Activated CD8-positive, alpha-beta memory T cell treated with anti-CD3 and anti-CD28 coated beads, Interleukin-2, amount 50 U/mL, for 1 hour (primary cell): ENCODE measurements at regions not wholly inside any gene's neighbourhood (a gene's known extent, or its start where the extent isn't known, plus 50 kb on each side); places are given as distances from the start of the nearest gene placed in this dataset.
"Not testable (repeated sequence)": the region's sequence is repeated elsewhere in the genome, so short reads cannot be mapped to it uniquely, and the experiment has no call there.

Source experiments
- DNase-seq: peaks from one replicate; pipeline ENCODE4 v3.0.0-alpha.2; 2020; ENCODE audit errors: extremely low read depth

DNA sequence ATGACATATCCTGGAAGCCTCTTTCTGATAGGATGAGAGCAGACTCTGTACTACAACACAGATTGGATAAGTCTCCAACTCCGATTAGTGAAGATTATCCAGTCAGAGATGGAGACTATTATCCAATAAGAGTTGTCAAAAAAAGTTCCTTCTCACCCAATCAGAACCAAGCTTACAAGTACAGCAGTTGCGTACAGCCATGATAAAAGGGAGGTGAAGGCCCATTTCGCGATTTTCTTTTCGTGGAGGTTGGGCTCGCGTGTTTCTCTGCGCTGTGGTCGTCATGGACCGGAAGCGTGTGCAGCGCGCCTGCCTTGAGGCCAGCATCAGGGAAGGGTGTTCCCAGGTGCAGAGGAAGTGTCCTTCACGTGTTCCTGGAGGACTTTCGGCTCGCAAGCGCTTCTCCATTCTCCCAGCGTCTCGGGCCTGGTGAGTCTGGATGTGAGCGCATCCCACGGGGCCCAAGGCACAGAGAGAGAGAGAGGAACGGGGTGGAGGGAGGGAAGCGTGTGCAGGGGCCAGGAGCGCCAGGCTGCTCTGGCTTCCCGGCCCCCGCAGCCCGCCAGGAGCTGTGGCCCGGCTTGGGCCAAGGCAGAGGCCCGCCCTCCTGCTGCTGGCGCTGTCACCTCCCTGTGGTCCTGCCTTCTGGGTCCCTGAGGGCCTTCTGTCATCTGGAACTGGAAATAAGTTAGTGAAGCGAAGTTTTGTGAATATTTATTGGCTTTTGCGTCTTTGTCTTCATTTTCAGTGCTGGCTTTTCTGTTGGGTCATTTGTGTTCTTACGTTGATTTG is 53.9 kb downstream of the CDRT15L2 start:
- not testable (repeated sequence) for DNase-seq

DNA sequence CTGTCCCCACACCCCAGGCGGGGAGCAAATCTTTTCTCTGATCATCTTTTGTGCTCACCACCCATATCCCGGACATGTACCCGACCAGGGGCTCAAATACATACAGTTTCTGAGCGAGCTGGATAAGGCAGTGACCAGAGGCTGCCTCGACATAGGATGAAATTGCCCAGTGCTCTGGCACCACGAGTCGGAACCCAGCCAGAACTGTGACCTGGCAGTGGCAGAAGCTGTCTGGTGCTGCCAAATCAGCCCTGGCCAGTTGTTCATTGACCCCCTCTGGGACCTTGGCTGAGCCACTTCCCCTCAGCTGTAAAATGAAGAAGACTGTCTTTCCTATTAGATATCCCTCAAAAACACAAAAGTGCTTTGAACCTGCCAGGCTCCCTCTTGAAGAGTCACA is 60.6 kb downstream of the CDRT15L2 start:
- not testable (repeated sequence) for DNase-seq

DNA sequence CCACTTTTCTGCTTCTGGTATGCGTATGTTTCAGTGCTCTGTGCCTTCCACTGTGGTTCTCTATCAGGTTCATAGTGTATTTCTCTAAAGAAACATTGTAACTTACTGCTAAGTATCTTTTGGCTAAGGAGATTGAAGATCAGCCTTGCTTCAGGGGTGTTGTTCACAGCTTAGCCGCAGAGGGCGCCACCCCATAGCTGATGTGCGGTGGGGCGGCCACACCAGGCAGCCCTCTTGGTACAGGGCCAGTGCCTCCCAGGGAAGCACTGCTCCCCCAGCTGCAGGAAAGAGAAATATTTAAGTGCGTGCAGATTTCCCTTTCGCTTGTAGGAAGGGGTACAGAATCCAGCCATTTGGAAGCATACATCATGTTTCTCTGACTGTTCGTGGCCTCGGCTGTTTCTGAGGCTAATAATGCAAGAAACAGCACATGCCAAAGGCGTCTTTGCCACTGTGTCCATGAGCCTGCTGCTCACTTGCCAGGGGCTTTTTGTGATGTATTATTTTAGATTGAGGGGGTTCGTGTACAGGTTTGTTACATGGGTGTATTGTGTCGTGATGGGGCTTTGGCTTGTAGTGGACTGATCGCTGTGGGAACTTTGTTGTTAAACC is 67.2 kb downstream of the CDRT15L2 start:
- not testable (repeated sequence) for DNase-seq

DNA sequence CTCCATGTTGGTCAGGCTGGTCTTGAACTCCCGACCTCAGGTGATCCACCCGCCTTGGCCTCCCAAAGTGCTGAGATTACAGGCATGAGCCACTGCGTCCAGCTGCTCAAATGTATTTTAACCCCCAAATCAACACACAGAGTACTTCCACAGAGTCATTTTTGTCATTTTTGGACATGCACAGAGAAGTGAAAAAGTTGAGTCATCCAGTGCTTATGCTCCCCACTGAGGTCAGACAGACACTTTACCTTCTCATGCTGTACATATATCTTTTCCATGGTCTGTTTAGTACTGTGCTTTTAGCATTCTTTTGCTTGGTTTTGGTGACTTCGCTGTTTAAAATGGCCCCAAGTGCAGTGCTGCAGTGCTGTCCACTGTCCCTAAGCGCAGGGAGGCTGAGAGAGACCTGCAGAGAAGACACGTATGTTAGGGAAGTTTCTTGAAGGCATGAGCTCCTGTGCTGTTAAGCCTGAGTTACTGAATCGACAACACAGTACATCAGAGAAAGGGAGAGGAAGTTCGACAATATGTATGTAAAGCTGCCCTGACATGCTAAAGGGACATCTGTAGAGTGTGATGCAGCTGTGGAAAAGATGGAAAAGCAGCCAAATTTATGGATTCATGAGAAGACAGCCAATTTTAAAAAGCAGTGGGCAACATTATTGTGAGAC is 69.7 kb downstream of the CDRT15L2 start:
- not testable (repeated sequence) for DNase-seq

DNA sequence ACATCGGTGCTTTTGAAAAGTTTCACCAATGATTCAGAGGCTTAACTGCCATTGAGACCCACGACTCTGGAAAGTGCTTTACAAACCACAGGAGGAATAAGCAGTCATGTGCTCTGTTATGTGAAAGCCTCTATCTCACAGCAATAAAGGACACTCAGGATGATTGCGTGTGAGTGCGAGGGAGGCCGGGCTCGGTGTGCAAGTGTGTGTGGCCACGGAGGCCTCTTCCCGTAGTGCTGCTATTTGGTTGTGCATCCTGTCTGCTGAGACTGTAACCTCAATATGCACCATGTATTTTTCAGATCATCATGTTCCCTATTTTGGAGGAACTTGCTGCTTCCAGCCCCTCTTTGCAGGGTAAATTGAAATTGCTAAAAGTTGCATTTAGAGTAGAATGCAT is 71.5 kb downstream of the CDRT15L2 start:
- not testable (repeated sequence) for DNase-seq

DNA sequence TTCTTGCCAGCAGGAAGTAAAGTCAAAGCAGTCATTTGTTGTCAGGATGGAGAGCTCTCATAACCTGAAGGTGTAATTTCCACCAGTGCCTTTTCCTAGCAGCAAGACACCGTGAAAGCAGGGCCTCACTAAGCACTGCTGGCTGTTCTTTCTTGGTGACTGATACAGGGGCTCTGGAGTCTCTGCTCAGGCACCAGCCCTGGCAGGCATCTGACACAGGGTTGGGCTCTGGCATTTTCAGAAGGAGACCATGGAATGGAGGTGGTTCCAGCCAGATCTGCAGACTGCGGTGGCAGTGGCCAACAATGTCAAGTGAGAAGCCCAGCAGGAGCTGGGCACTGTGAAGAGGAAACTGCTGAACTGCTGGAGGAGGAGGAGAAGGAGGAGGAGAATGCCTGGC is 72.2 kb downstream of the CDRT15L2 start:
- not testable (repeated sequence) for DNase-seq

DNA sequence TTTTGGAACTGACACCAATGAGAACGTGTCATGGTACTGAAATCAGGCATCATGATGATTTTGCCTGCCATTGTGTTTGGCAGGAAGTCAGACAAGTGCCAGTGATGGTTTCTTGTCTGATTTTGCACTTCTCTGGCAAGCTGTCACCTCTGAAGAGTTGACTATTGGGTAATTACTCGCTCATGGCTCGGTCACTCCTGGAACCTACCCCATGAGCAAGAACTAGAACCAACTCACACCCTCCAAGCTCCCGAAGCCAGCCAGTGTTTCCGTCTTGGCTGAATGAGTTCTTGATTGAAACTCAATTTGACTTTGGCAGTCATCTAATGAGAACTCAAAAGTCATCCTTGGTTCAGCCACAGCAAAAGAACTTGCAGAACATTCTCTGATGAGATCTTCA is 73.9 kb downstream of the CDRT15L2 start:
- DNase-seq: not testable (repeated sequence)

DNA sequence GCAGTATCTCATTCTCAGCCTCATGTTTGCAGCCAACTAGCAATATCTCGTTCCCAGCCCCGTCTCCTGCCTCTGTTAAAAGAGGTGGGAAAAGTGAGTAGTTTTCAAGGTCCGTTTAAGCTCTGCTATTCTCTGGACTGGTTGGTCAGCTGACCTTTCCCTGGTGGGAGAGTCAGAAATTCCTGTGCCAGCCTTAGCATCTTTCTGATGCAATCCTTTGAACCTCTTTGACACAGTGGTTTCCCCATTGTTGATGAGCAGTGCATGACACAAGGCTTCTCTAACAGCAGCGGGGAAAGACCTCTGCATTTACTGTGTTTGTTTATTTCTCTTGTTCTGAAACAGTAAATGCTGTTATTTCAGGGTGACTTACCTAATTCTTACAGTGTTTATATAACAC is 74.6 kb downstream of the CDRT15L2 start:
- not testable (repeated sequence) for DNase-seq

DNA sequence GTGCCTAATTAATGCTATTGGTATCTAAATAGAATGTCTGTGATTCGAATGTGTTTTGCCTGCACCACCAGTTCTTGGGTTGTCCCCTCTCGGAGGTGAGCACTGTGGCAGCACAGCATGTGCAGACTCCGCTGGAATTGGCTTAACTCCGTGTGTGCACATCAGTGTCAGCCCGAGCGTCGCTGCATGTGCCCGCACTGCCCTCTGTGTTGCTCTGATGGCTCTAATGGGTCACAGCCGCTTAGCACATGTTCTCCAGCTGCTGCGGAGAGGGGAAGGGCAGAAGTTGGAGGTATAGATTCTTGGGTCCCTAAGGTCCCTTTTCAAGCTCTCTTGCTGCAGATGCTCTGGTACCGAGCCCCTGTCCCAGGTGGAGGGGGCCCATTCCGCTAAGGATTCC is 75.1 kb downstream of the CDRT15L2 start:
- DNase-seq: not testable (repeated sequence)

DNA sequence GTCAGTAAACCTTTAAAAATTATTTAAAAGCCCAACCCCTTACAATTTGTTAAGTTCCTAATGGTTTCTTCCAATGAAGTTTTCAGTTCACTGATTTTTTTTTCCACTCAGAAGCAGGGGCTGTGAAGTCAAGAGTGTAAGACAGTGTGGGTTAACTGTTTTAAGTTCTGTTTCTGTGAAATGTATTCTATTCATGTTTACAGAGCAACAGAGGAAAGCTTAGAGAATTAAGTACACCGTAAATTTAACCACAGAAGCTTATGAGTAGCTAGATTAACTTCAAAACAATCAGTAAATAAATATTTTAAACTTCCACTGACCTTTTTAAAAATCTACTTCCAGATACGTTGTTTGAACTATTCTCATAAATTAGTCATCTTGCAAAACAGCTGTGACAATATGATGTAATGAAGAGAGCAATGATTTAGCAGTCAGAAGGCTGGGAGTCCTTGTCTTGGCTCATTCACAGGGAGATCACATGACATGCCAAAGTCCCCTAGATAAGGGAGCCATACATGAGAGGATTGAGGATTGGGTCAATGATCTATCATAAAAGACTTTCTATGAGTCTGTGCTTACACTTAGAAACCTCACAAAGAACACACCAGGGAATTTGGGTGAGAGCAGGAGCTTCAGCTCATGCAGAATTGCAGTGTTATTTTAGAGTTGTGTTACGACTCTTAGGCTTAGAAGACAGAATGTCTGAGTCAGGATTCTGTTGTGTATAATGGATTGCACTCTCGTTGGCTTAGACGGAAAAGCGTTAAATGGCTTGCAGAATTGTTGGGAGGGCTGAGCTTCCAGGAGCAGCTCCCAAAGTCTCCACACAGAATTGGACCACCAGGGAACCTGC is 85.8 kb downstream of the CDRT15L2 start:
- not testable (repeated sequence) for DNase-seq

DNA sequence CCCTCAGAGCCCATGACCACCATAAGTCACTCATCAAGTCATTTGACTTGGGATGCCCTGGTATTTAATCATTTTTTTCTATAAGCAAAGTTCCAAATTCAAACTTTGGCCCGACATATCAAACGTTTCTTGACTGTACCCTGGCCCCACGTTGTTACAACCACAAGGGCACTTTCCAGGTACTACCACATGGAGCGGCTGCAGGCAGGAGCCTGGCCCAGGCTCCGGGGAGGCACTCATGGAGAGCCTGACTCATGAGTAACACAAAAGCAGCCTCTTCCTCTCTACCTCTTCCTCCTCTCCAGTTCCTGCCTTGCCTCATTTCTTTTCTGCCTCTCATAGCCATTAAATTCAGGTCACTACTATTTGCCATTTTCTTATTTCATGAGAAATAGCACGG is 87.2 kb downstream of the CDRT15L2 start:
- DNase-seq: not testable (repeated sequence)

DNA sequence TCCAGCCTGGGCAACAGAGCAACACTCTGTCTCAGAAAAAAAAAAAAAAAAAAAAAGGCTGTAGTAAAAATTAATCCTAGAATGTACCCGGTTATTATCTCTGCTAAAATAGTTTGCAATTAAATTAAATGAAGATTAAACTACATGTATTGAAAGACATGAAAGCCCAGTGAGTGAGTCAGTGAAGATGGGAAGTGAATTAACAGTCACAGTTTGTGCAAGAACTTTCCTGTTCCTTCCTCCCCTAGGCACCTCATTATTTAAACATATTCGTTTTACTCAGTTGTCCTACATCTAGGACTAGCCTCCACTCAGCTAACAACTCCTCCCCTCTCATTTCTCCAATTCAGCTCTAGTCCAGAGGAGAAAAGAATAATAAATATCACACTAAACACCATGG is 88.2 kb downstream of the CDRT15L2 start:
- not testable (repeated sequence) for DNase-seq

DNA sequence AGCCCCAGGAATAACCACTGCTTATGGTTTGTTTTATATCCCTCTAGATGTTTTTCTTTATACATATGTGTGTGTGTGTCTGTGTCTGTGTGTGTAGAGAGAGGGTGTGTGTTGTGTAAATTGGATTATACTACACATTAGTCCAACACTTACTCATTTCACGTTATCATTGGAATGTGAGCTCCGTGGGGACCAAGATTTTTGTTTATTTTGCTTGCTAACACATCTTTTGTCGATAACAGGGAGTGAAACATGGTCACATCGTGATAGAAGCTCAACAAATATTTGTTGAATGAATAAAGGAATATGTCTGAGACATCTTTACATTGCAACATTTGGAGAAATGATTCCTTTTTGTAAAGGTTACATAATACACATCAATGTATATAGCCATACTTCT is 88.8 kb downstream of the CDRT15L2 start:
- DNase-seq: not testable (repeated sequence)

DNA sequence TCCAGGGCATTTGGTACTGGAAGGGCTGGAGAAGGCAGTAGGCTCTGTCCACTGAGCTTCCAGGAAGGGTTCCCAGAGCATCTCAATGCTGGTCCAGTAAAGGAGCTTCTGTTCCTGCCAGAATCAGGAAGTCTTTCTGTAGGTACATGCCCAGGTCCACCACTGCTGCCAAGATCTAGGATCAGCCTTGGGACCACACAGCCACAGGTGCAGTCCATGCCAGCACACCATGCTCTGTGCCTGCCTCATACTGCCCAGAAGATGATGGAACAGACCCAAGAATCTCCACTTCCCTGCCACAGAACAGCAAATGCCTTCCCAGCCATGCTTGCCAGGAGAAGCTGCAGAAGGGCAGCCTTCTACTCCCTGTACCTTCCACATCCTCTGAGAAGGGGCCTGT is 89.3 kb downstream of the CDRT15L2 start:
- not testable (repeated sequence) for DNase-seq

DNA sequence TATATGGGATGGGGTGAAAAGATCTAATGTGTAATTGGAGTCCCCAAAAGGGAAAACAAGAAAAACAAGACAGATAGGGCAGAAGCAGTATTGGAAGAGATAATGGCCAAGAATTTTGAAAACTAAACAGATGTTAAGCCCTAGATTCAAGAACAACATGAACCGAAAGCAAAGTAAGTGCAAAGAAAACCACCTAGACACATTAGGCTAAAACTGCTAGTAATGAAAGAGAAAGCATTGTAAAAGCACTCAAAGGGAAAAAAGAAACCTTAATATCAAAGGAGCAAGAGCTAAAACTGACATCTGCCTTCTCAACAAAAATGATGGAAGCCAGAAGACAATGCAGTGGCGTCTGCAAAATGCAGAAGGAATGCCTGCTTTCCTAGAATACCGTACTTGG is 91.0 kb downstream of the CDRT15L2 start:
- DNase-seq: not testable (repeated sequence)

DNA sequence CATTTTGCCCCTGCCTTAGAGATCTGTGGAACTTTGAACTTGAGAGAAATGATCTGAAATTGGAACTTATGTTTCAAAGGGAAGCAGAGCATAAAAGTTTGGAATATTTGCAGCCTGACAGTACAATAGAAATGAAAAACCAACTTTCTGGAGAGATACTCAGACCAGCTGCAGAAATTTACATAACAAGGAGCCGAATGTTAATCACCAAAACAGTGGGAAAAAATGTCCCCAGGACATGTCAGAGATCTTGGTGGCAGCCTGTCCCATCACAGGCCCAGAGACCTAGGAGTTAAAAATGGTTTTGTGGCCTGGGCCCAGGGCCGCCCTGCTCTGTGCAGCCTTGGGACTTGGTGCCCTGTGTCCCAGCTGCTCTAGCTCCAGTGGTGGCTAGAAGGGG is 94.8 kb downstream of the CDRT15L2 start:
- DNase-seq: not testable (repeated sequence)

DNA sequence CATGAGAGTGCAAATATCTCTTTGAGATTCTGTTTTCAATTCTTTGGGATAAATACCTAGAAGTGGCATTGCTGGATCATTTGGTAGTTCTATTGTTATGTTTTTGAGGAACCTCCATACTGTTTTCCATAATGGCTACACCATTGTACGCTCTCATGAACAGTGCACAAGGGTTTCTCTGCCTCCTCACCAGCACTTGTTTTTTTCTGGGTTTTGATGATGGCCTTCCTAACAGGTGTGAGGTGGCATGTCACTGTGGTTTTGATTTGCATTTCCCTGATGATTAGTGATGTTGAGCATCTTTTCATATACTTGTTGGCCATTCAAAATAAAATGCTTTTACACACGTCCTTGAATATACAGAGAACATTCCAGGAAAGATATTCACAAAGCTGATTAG is 96.2 kb downstream of the CDRT15L2 start:
- DNase-seq: not testable (repeated sequence)

DNA sequence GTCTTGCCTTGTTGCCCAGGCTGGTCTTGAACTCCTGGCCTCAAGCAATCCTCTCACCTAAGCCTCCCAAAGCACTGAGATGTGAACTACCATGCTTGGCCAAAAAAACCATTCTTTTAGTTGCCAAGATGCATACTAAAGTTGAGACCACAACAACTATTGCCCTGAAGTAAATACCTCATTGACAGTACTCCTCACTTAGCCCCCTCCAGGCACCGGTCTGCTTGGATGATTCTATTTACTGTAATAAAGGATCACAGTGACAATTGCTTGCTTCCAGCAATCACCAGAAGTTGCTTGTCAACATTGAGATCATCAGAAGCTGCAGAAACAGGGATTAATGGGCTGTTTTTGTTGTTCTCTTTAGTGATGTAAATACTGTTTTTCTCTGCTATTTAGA is 97.1 kb downstream of the CDRT15L2 start:
- not testable (repeated sequence) for DNase-seq

DNA sequence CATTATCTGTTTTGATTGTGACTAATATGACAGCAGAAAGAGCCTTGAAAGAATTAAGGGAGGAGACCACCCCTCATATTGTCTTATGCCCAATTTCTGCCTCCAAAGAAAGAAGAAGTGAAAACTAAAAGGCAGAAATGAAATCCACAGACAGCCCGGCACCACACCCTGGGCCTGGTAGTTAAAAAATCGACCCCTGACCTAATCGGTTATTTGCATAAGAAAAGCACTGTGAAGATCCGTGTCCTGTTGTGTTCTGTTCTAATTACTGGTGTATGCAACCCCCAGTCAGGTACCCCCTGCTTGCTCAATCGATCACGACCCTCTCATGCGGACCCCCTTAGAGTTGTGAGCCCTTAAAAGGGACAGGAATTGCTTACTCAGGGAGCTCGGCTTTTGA is 97.9 kb downstream of the CDRT15L2 start:
- DNase-seq: not testable (repeated sequence)

DNA sequence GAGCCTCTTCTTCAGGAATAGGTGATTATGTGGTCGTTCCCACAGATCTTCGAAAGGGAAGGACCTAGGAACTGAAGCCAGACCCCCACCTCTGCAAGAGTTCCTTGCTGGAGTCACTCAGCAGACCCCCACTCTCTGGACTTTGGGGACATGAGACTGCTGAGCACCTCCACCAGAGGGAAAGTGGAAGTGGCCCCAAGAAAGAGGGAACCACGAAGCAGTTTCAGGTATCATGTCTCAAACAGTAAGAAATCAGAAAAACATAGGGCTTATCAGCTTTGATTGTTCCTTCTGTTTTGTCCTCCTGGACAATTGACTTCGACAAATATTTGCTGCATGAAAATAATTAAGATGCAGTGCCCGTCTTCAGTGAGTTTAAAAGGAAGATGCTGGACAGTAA is 98.9 kb downstream of the CDRT15L2 start:
- not testable (repeated sequence) for DNase-seq
